PC-9 (cell line): ENCODE measurements at regions not wholly inside any gene's neighbourhood (a gene's known extent, or its start where the extent isn't known, plus 50 kb on each side); places are given as distances from the start of the nearest gene placed in this dataset.

Source experiments
- BruUV-seq: library from RNA; stranded (reverse); fragments of 400-500 nt; replicated peaks from 2 replicates; lab custom pipeline; 2021; lab: Mats Ljungman, UMichigan
- CTCF ChIA-PET: fragments of 300-600 bp; sonication (Branson Sonifier 250); formaldehyde crosslinking; loops from one replicate; lab custom pipeline; 2022; ENCODE audit warnings: antibody characterized with exemption; lab: Charles Lee
- POLR2A ChIA-PET: fragments of 300-600 bp; sonication (Branson Sonifier 250); formaldehyde crosslinking; loops from one replicate; lab custom pipeline; 2022; ENCODE audit warnings: antibody characterized with exemption; ENCODE audit not compliant: unreplicated experiment; lab: Charles Lee
- DNase-seq, 2 experiments: peaks; one replicate each; pipeline versions ENCODE4 v3.0.0 to v3.0.0-alpha.2; 2015 to 2022; ENCODE audit warnings: mixed read lengths in 1 of 2
- H2AFZ ChIP-seq: fragments of 200-600 bp; sonication (generic); 2 replicates; pipeline ENCODE4 v1.8.1; 2017; ENCODE audit warnings: antibody characterized with exemption
- H3F3A ChIP-seq: fragments of 200-600 bp; sonication (generic); 2 replicates; pipeline ENCODE4 v1.8.1; 2017; ENCODE audit warnings: antibody characterized with exemption, mild to moderate bottlenecking, low read depth; ENCODE audit not compliant: insufficient read depth
- H3K27ac ChIP-seq: fragments of 200-600 bp; sonication (generic); 2 replicates; pipeline ENCODE4 v1.6.1; 2016; ENCODE audit warnings: mixed run types
- H3K27me3 ChIP-seq: fragments of 200-600 bp; sonication (generic); 2 replicates; pipeline ENCODE4 v1.6.1; 2016; ENCODE audit warnings: low read depth, mixed run types; ENCODE audit not compliant: insufficient read depth
- H3K36me3 ChIP-seq: fragments of 200-600 bp; sonication (generic); 2 replicates; pipeline ENCODE4 v1.6.1; 2016; ENCODE audit warnings: low read depth, mixed run types
- H3K4me1 ChIP-seq: fragments of 200-600 bp; sonication (generic); replicated peaks from 2 replicates; pipeline ENCODE4 v1.6.1; 2016; ENCODE audit warnings: mixed run types; ENCODE audit not compliant: insufficient read depth
- H3K4me2 ChIP-seq: fragments of 200-600 bp; sonication (generic); 2 replicates; pipeline ENCODE4 v1.6.1; 2017; ENCODE audit warnings: mixed run types
- H3K4me3 ChIP-seq: fragments of 200-600 bp; sonication (generic); 2 replicates; pipeline ENCODE4 v1.6.1; 2016; ENCODE audit warnings: mixed run types
- H3K79me2 ChIP-seq: fragments of 200-600 bp; sonication (generic); 2 replicates; pipeline ENCODE4 v1.6.1; 2017; ENCODE audit warnings: low read depth, mixed run types
- H3K9me2 ChIP-seq: fragments of 200-600 bp; sonication (generic); 2 replicates; pipeline ENCODE4 v1.8.1; 2017; ENCODE audit warnings: mild to moderate bottlenecking; ENCODE audit not compliant: insufficient read depth
- H3K9me3 ChIP-seq: fragments of 200-600 bp; sonication (generic); 2 replicates; pipeline ENCODE4 v1.8.1; 2016; ENCODE audit warnings: low read depth; ENCODE audit not compliant: insufficient read depth
- H4K20me1 ChIP-seq: fragments of 200-600 bp; sonication (generic); 2 replicates; pipeline ENCODE4 v1.8.1; 2017; ENCODE audit not compliant: insufficient read depth
- EZH2 ChIP-seq: fragments of 200-600 bp; sonication (generic); IDR thresholded peaks from 2 replicates; pipeline ENCODE4 v1.8.0; 2017; ENCODE audit warnings: antibody characterized with exemption, low read depth
- intact Hi-C: fragments of 100-400 bp; cut with micrococcal nuclease; formaldehyde crosslinking; loops from one replicate; pipeline ENCODE4 v1.10.0; 2022; ENCODE audit not compliant: unreplicated experiment
- TF ChIP-seq, protein P1 (sequence below): fragments of 200-600 bp; sonication (generic); conservative IDR thresholded peaks from 2 replicates; pipeline ENCODE4 v1.6.1; 2017; ENCODE audit warnings: mixed run types, antibody characterized with exemption, mild to moderate bottlenecking, moderate library complexity

DNA sequence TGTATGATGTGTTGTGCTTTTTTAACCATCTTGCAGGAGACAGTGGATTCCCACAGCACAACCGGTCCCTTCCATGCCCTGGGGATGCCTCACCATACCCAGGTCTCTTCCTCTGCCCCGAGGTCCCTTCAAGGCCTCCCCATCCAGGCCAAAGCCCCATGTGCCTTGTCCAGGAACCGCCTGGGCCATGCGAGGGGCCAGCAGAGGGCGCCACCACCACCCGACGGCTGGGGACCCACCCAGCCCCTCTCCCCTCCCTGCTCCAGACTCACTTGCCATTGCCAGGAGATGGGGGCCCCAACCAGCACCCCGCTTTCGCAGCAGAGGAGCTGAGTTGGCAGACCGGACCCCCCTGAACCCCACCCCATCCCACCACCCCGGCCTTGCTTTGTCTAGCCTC is 485.5 kb downstream of the TRAM1L1 start:
- Histone ChIP-seq H3K4me3 (no peak overlapping the region), H2AFZ (no peak overlapping the region), H4K20me1 (no peaks in the 10 kb centered on the region), H3F3A (no peaks in the 10 kb centered on the region), H3K36me3 (no peaks in the 10 kb centered on the region), H3K4me2 (no peak overlapping the region), H3K4me1 (no peaks in the 10 kb centered on the region), H3K27me3 (no peaks in the 10 kb centered on the region), H3K79me2 (no peaks in the 10 kb centered on the region), H3K27ac (no peak overlapping the region), H3K9me2 (no peaks in the 10 kb centered on the region), H3K9me3 (no peaks in the 10 kb centered on the region)
- no peak for DNase-seq
- no peak for TF ChIP-seq EZH2
- TF ChIP-seq, protein P1, sequence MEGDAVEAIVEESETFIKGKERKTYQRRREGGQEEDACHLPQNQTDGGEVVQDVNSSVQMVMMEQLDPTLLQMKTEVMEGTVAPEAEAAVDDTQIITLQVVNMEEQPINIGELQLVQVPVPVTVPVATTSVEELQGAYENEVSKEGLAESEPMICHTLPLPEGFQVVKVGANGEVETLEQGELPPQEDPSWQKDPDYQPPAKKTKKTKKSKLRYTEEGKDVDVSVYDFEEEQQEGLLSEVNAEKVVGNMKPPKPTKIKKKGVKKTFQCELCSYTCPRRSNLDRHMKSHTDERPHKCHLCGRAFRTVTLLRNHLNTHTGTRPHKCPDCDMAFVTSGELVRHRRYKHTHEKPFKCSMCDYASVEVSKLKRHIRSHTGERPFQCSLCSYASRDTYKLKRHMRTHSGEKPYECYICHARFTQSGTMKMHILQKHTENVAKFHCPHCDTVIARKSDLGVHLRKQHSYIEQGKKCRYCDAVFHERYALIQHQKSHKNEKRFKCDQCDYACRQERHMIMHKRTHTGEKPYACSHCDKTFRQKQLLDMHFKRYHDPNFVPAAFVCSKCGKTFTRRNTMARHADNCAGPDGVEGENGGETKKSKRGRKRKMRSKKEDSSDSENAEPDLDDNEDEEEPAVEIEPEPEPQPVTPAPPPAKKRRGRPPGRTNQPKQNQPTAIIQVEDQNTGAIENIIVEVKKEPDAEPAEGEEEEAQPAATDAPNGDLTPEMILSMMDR, result 0 out of 2 replicates have a peak, but pooled peaks have one; percentile 19
- no TSS peak for BruUV-seq
- ChIA-PET CTCF (interaction anchor here (0.8 kb wide), 1 partner anchor 26 kb away, joined by 6 read pairs; no protein-coding TSS in a partner anchor), POLR2A (no interaction called here)
- intact Hi-C loops, result no loop called here

DNA sequence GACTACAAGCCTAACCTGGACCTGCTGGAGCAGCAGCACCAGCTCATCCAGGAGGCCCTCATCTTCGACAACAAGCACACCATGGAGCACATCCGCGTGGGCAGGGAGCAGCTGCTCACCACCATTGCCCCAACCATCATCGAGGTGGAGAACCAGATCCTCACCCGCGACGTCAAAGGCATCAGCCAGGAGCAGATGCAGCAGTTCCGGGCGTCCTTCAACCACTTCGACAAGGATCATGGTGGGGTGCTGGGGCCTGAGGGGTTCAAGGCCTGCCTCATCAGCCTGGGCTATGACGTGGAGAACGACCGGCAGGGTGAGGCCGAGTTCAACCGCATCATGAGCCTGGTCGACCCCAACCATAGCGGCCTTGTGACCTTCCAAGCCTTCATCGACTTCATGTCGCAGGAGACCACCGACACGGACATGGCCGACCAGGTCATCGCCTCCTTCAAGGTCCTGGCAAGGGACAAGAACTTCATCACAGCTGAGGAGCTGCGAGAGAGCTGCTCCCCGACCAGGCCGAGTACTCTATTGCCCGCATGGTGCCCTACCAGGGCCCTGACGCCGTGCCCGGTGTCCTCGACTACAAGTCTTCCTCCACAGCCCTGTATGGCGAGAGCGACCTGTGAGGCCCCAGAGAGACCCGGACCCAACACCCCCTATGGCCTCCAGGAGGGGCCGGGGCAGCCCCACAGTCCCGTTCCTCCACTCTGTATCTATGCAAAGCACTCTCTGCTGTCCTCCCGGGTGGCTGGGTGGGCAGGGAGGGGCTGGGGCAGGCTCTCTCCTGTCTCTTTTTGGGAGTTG is 486.2 kb downstream of the TRAM1L1 start:
- POLR2A ChIA-PET, result no interaction called here
- H3K27me3 ChIP-seq, result no peaks in the 10 kb centered on the region
- no peak overlapping the region for H2AFZ ChIP-seq
- no peaks in the 10 kb centered on the region for H3K9me2 ChIP-seq
- no peaks in the 10 kb centered on the region for H3K9me3 ChIP-seq
- H4K20me1 ChIP-seq, result no peaks in the 10 kb centered on the region
- no peak overlapping the region for H3K27ac ChIP-seq
- no TSS peak for BruUV-seq
- CTCF ChIA-PET, result no interaction called here
- DNase-seq, result no peak
- intact Hi-C loops, result no loop called here
- no peaks in the 10 kb centered on the region for H3K79me2 ChIP-seq
- no peaks in the 10 kb centered on the region for H3K36me3 ChIP-seq
- no peak overlapping the region for H3K4me2 ChIP-seq
- no peaks in the 10 kb centered on the region for H3K4me1 ChIP-seq
- H3F3A ChIP-seq, result no peaks in the 10 kb centered on the region
- no peak overlapping the region for H3K4me3 ChIP-seq
- no peak for TF ChIP-seq EZH2
- TF ChIP-seq, protein P1, result no peak

DNA sequence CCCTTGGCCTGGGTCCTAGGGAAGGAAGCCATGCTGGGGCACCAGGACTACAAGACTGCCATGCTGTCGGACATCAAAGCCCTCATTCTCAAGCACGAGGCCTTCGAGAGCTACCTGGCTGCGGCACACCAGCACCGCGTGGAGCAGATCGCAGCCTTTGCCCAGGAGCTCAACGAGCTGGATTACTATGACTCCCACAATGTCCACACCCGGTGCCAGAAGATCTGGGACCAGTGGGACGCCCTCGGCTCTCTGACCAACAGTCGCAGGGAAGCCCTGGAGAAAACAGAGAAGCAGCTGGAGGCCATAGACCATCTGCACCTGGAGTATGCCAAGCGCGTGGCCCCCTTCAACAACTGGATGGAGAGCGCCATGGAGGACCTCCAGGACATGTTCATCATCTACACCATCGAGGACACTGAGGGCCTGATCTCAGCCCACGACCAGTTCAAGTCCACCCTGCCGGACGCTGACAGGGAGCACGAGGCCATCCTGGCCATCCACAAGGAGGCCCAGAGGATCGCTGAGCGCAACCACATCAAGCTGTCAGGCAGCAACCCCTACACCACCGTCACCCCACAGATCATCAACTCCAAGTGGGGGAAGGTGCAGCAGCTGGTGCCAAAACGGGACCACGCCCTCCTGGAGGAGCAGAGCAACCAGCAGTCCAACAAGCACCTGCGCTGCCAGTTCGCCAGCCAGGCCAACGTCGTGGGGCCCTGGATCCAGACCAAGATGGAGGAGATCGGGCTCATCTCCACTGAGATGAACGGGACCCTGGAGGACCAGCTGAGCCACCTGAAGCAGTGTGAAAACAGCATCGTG is 487.0 kb downstream of the TRAM1L1 start:
- Histone ChIP-seq H3K4me3 (no peak overlapping the region), H3K27ac (no peak overlapping the region), H3K27me3 (no peaks in the 10 kb centered on the region), H2AFZ (no peak overlapping the region), H3K4me2 (no peak overlapping the region), H3K4me1 (no peaks in the 10 kb centered on the region), H4K20me1 (no peaks in the 10 kb centered on the region), H3F3A (no peaks in the 10 kb centered on the region), H3K9me2 (no peaks in the 10 kb centered on the region), H3K9me3 (no peaks in the 10 kb centered on the region), H3K79me2 (no peaks in the 10 kb centered on the region), H3K36me3 (no peaks in the 10 kb centered on the region)
- no peak for TF ChIP-seq EZH2
- TF ChIP-seq, protein P1, result no peak
- ChIA-PET CTCF (no interaction called here), POLR2A (no interaction called here)
- intact Hi-C loops, result no loop called here
- no peak for DNase-seq
- no TSS peak for BruUV-seq
